PC-3 (cell line): ENCODE measurements at regions not wholly inside any gene's neighbourhood (a gene's known extent, or its start where the extent isn't known, plus 50 kb on each side); places are given as distances from the start of the nearest gene placed in this dataset.

Experiments used
- ATAC-seq: fragments of 200-7000 bp; cut with Tn5 transposase; 2 replicates; pipeline ENCODE4 v1.9.1; 2020; ENCODE audit warnings: mild to moderate bottlenecking, moderate library complexity
- BruUV-seq: library from RNA; stranded (reverse); fragments of 400-500 nt; replicated peaks from 2 replicates; lab custom pipeline; 2021; lab: Mats Ljungman, UMichigan
- CTCF ChIA-PET: fragments of 300-600 bp; sonication (Branson Sonifier 250); formaldehyde crosslinking; loops from one replicate; lab custom pipeline; 2022; ENCODE audit warnings: antibody characterized with exemption; lab: Charles Lee
- POLR2A ChIA-PET: fragments of 300-600 bp; sonication (Branson Sonifier 250); formaldehyde crosslinking; loops from one replicate; lab custom pipeline; 2022; ENCODE audit warnings: antibody characterized with exemption; ENCODE audit not compliant: unreplicated experiment; lab: Charles Lee
- DNase-seq: peaks from one replicate; pipeline ENCODE4 v3.0.0-alpha.2; 2015
- H2AFZ ChIP-seq: fragments of 300-600 bp; sonication (generic); 2 replicates; pipeline ENCODE4 v1.6.0; 2016; ENCODE audit warnings: antibody characterized with exemption, low read length
- H3F3A ChIP-seq: fragments of 300-600 bp; sonication (generic); one replicate; pipeline ENCODE4 v1.6.0; 2017; ENCODE audit warnings: antibody characterized with exemption, low read length, control low read depth, mild to moderate bottlenecking; ENCODE audit not compliant: unreplicated experiment
- H3K27ac ChIP-seq: fragments of 300-600 bp; sonication (generic); 2 replicates; pipeline ENCODE4 v1.5.1; 2016; ENCODE audit warnings: mild to moderate bottlenecking, low read length
- H3K27me3 ChIP-seq: fragments of 300-600 bp; sonication (generic); 2 replicates; pipeline ENCODE4 v1.6.1; 2016; ENCODE audit warnings: low read length, mixed read lengths
- H3K36me3 ChIP-seq: fragments of 300-600 bp; sonication (generic); 2 replicates; pipeline ENCODE4 v1.6.1; 2016; ENCODE audit warnings: low read depth, mixed run types, low read length, mixed read lengths
- H3K4me1 ChIP-seq: fragments of 300-600 bp; sonication (generic); 2 replicates; pipeline ENCODE4 v1.5.1; 2016; ENCODE audit warnings: low read length; ENCODE audit not compliant: insufficient read depth
- H3K4me2 ChIP-seq: fragments of 300-600 bp; sonication (generic); 2 replicates; pipeline ENCODE4 v1.6.0; 2016; ENCODE audit warnings: low read length
- H3K4me3 ChIP-seq: fragments of 300-600 bp; sonication (generic); 2 replicates; pipeline ENCODE4 v1.5.1; 2016; ENCODE audit warnings: mild to moderate bottlenecking, low read length, mixed read lengths
- H3K79me2 ChIP-seq: fragments of 300-600 bp; sonication (generic); 2 replicates; pipeline ENCODE4 v1.6.1; 2017; ENCODE audit warnings: low read length, mixed read lengths
- H3K9ac ChIP-seq: fragments of 300-600 bp; sonication (generic); 2 replicates; pipeline ENCODE4 v1.6.0; 2016; ENCODE audit warnings: mild to moderate bottlenecking, low read length
- H3K9me2 ChIP-seq: fragments of 300-600 bp; sonication (generic); replicated peaks from 2 replicates; pipeline ENCODE4 v1.6.1; 2016; ENCODE audit warnings: mixed run types, low read length, mixed read lengths
- H3K9me3 ChIP-seq: fragments of 300-600 bp; sonication (generic); 2 replicates; pipeline ENCODE4 v1.6.1; 2016; ENCODE audit warnings: low read length, mixed read lengths
- H4K20me1 ChIP-seq: fragments of 300-600 bp; sonication (generic); 2 replicates; pipeline ENCODE4 v1.6.1; 2016; ENCODE audit warnings: low read length, mixed read lengths
- CTCF ChIP-seq: fragments of 300-600 bp; sonication (generic); conservative IDR thresholded peaks from 2 replicates; pipeline ENCODE4 v1.5.1; 2017; ENCODE audit warnings: antibody characterized with exemption, low read depth, mild to moderate bottlenecking, low read length
- EZH2 ChIP-seq: fragments of 300-600 bp; sonication (generic); IDR thresholded peaks from one replicate; pipeline ENCODE4 v1.6.1; 2017; ENCODE audit warnings: antibody characterized with exemption, mild to moderate bottlenecking, low read length; ENCODE audit not compliant: unreplicated experiment
- EZH2phosphoT487 ChIP-seq: fragments of 300-600 bp; sonication (generic); IDR thresholded peaks from 2 replicates; pipeline ENCODE4 v1.6.1; 2018; ENCODE audit warnings: mild to moderate bottlenecking, antibody characterized with exemption, low read length, borderline replicate concordance
- intact Hi-C: fragments of 100-400 bp; cut with micrococcal nuclease; formaldehyde crosslinking; loops from 2 replicates; pipeline ENCODE4 v1.9.0; 2023

DNA sequence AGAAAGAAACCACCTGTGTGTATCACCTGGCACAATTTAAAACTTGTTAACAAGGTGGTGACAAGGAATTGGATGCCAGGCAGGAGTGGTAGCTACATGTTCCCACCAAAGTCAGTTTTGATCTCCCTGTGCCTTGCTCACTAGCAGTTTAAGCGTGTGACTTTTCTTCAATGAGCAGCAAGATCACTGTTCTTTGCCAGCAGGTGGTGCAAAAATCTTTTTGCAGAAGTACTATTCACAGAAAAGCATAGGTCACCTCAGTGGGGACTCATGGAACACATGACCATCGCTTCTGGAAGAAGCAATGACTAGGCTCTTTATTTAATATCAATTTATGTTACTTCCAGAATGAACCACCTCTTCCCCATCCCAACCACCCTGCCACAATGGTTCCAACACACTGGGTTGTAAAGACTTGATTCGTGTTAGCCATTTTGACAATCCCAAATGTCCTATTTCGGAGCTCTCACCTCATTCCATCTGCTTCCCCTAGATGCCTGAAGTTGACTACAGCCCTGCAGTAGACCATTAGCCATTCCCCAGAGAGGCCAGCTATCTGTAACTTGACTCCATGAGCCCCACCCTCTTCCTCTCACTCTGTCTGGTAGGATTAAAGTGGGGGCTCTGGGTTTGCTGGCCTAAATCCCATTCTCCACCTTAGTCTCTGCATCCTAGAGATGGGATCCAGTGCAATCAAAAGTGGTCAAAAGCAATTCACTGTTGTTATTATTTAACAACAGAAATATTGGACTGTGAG, 59.1 kb upstream of the TNFRSF19 start:
- ChIA-PET CTCF (no interaction called here), POLR2A (interaction anchor here (0.6 kb wide), 1 partner anchor 84 kb away, joined by 5 read pairs; no protein-coding TSS in a partner anchor)
- H3K36me3 ChIP-seq, result no peaks in the 10 kb centered on the region
- H3K79me2 ChIP-seq, result no peaks in the 10 kb centered on the region
- no peak for TF ChIP-seq EZH2phosphoT487
- TF ChIP-seq CTCF, result peak; percentile 56
- intact Hi-C loops, result loop anchor here (2.0 kb wide), 2 partner anchors 40 to 60 kb away; partner anchors contain the start of gene TNFRSF19
- no peak overlapping the region for H3K4me3 ChIP-seq
- no peaks in the 10 kb centered on the region for H3K9me2 ChIP-seq
- peaks cover 32% of the 10 kb centered on the region for H3K4me1 ChIP-seq
- no peaks in the 10 kb centered on the region for H3K27me3 ChIP-seq
- peak overlapping the region; percentile 30; the same call in 1 of the 2 replicates for H3K4me2 ChIP-seq
- ATAC-seq (peak; percentile 37), DNase-seq (peak; percentile 50)
- no peak overlapping the region; the same call in 1 of the 2 replicates for H2AFZ ChIP-seq
- H3F3A ChIP-seq, result no peaks in the 10 kb centered on the region
- no peaks in the 10 kb centered on the region for H3K9me3 ChIP-seq
- no TSS peak for BruUV-seq
- H3K27ac ChIP-seq, result peak overlapping the region; percentile 83
- H4K20me1 ChIP-seq, result no peaks in the 10 kb centered on the region
- H3K9ac ChIP-seq, result peak overlapping the region; percentile 53

- ATAC-seq, result no peak
- ChIA-PET POLR2A (no interaction called here), CTCF (interaction anchor here (0.6 kb wide), 1 partner anchor 99 kb away, joined by 3 read pairs; no protein-coding TSS in a partner anchor)
- H3F3A ChIP-seq, result no peaks in the 10 kb centered on the region
- intact Hi-C loops, result no loop called here
- no peaks in the 10 kb centered on the region for H3K27me3 ChIP-seq
- H2AFZ ChIP-seq, result no peak overlapping the region
- BruUV-seq, result no TSS peak
- TF ChIP-seq EZH2phosphoT487, result no peak
- no peak for TF ChIP-seq EZH2
- TF ChIP-seq CTCF, result peak; percentile 41
- no peak overlapping the region for H3K4me2 ChIP-seq
- peaks cover 24% of the 10 kb centered on the region for H3K4me1 ChIP-seq
- H3K9me3 ChIP-seq, result no peaks in the 10 kb centered on the region
- no peak overlapping the region for H3K4me3 ChIP-seq
- H3K9ac ChIP-seq, result no peak overlapping the region
- no peaks in the 10 kb centered on the region for H3K79me2 ChIP-seq
- H3K27ac ChIP-seq, result no peak overlapping the region
- no peaks in the 10 kb centered on the region for H3K36me3 ChIP-seq
- DNase-seq, result peak; percentile 15
- H4K20me1 ChIP-seq, result no peaks in the 10 kb centered on the region
- H3K9me2 ChIP-seq, result no peaks in the 10 kb centered on the region
Measured at GRCh38 chr13:23512762-23513395, 57.3 kb upstream of the TNFRSF19 start.

- no peak overlapping the region for H3K4me2 ChIP-seq
- no TSS peak for BruUV-seq
- H3K4me3 ChIP-seq, result no peak overlapping the region
- H3K9ac ChIP-seq, result no peak overlapping the region
- H3K9me2 ChIP-seq, result no peaks in the 10 kb centered on the region
- no peak for TF ChIP-seq CTCF
- no peak for TF ChIP-seq EZH2phosphoT487
- no peak for TF ChIP-seq EZH2
- CTCF ChIA-PET, result no interaction called here
- H3K4me1 ChIP-seq, result peaks cover 24% of the 10 kb centered on the region
- H2AFZ ChIP-seq, result no peak overlapping the region
- no peak for DNase-seq
- H3K9me3 ChIP-seq, result no peaks in the 10 kb centered on the region
- no peaks in the 10 kb centered on the region for H3K79me2 ChIP-seq
- intact Hi-C loops, result no loop called here
- POLR2A ChIA-PET, result no interaction called here
- no peak overlapping the region for H3K27ac ChIP-seq
- no peaks in the 10 kb centered on the region for H3F3A ChIP-seq
- no peak for ATAC-seq
- H3K36me3 ChIP-seq, result no peaks in the 10 kb centered on the region
- H3K27me3 ChIP-seq, result no peaks in the 10 kb centered on the region
- H4K20me1 ChIP-seq, result no peaks in the 10 kb centered on the region
Measured at GRCh38 chr13:23513455-23513854, 56.8 kb upstream of the TNFRSF19 start.
